WTC11 (cell line): ENCODE measurements at regions not wholly inside any gene's neighbourhood (a gene's known extent, or its start where the extent isn't known, plus 50 kb on each side); places are given as distances from the start of the nearest gene placed in this dataset.
"Not testable (repeated sequence)": the region's sequence is repeated elsewhere in the genome, so short reads cannot be mapped to it uniquely, and the experiment has no call there.

Experiments
- JAZF1 ChIP-seq: fragments of 250-450 bp; sonication (Bioruptor Pico); IDR thresholded peaks from 2 replicates; pipeline ENCODE4 v1.9.0; 2021; ENCODE audit warnings: moderate library complexity, mild to moderate bottlenecking, inconsistent platforms
- MYBL2 ChIP-seq: sonication (generic); formaldehyde crosslinking; IDR thresholded peaks from 2 replicates; pipeline ENCODE4 v1.8.1; 2023; ENCODE audit warnings: mild to moderate bottlenecking, moderate library complexity, missing genetic modification reagents
- NFATC4 ChIP-seq: fragments of 250-450 bp; sonication (Bioruptor Pico); IDR thresholded peaks from 2 replicates; pipeline ENCODE4 v1.9.0; 2021; ENCODE audit warnings: mild to moderate bottlenecking
- NR1H2 ChIP-seq: sonication (generic); formaldehyde crosslinking; IDR thresholded peaks from 2 replicates; pipeline ENCODE4 v1.9.0; 2021; ENCODE audit warnings: mild to moderate bottlenecking, moderate library complexity, missing genetic modification reagents
- NR3C1 ChIP-seq: sonication (generic); formaldehyde crosslinking; conservative IDR thresholded peaks from 2 replicates; pipeline ENCODE4 v1.8.1; 2023; ENCODE audit warnings: low read depth, mild to moderate bottlenecking, missing genetic modification reagents
- ZNF121 ChIP-seq: sonication (generic); formaldehyde crosslinking; IDR thresholded peaks from 2 replicates; pipeline ENCODE4 v1.8.0; 2023; ENCODE audit warnings: missing genetic modification reagents
- ZNF232 ChIP-seq: sonication (generic); formaldehyde crosslinking; IDR thresholded peaks from 2 replicates; pipeline ENCODE4 v1.8.0; 2022; ENCODE audit warnings: mild to moderate bottlenecking, missing genetic modification reagents
- ZNF416 ChIP-seq: fragments of 250-450 bp; sonication (Bioruptor Pico); IDR thresholded peaks from 2 replicates; pipeline ENCODE4 v1.9.0; 2021; ENCODE audit warnings: mild to moderate bottlenecking, inconsistent platforms
- ZNF671 ChIP-seq: fragments of 250-450 bp; sonication (Bioruptor Pico); IDR thresholded peaks from 2 replicates; pipeline ENCODE4 v1.8.0; 2021; ENCODE audit warnings: mild to moderate bottlenecking
- TF ChIP-seq, protein P1 (sequence below): sonication (generic); formaldehyde crosslinking; IDR thresholded peaks from 2 replicates; pipeline ENCODE4 v1.8.0; 2022; ENCODE audit warnings: mild to moderate bottlenecking, missing genetic modification reagents
- TF ChIP-seq, protein P2 (sequence below): fragments of 200-600 bp; IDR thresholded peaks from 2 replicates; pipeline ENCODE4 v1.8.0; 2022; ENCODE audit warnings: antibody characterized with exemption
- TF ChIP-seq, protein P3 (sequence below): sonication (generic); formaldehyde crosslinking; IDR thresholded peaks from 2 replicates; pipeline ENCODE4 v1.8.1; 2023; ENCODE audit warnings: mild to moderate bottlenecking, missing genetic modification reagents
- TF ChIP-seq, protein P4 (sequence below): sonication (generic); formaldehyde crosslinking; IDR thresholded peaks from 2 replicates; pipeline ENCODE4 v1.8.1; 2022; ENCODE audit warnings: mild to moderate bottlenecking, moderate library complexity, missing genetic modification reagents

DNA sequence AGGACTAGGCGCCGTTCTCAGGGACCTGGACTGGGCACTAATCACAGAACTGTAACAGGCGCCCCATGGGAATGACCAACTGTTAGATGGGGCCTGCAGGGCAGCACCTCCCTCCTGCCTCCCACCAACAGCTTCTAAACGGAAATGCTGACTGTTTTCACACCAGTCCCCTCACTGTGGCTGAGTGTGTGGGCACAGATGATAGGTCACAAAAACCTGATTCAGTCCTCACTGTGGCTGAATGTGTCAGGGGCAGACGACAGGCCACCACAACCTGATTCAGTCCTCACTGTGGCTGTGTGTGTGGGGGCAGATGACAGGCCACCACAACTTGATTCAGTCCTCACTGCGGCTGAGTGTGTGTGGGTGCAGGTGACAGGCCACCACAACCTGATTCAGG is 1499.9 kb upstream of the USP9Y start:
- TF ChIP-seq, protein P1, sequence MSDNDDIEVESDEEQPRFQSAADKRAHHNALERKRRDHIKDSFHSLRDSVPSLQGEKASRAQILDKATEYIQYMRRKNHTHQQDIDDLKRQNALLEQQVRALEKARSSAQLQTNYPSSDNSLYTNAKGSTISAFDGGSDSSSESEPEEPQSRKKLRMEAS (CRISPR knock-in tag): not testable (repeated sequence)
- TF ChIP-seq, protein P2, sequence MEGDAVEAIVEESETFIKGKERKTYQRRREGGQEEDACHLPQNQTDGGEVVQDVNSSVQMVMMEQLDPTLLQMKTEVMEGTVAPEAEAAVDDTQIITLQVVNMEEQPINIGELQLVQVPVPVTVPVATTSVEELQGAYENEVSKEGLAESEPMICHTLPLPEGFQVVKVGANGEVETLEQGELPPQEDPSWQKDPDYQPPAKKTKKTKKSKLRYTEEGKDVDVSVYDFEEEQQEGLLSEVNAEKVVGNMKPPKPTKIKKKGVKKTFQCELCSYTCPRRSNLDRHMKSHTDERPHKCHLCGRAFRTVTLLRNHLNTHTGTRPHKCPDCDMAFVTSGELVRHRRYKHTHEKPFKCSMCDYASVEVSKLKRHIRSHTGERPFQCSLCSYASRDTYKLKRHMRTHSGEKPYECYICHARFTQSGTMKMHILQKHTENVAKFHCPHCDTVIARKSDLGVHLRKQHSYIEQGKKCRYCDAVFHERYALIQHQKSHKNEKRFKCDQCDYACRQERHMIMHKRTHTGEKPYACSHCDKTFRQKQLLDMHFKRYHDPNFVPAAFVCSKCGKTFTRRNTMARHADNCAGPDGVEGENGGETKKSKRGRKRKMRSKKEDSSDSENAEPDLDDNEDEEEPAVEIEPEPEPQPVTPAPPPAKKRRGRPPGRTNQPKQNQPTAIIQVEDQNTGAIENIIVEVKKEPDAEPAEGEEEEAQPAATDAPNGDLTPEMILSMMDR: not testable (repeated sequence)
- not testable (repeated sequence) for TF ChIP-seq MYBL2; JAZF1 (CRISPR knock-in tag); ZNF232 (CRISPR knock-in tag); ZNF416 (CRISPR knock-in tag); ZNF671 (CRISPR knock-in tag); NFATC4 (CRISPR knock-in tag); NR3C1; ZNF121 (CRISPR knock-in tag); NR1H2 (CRISPR knock-in tag)
- TF ChIP-seq, protein P3, sequence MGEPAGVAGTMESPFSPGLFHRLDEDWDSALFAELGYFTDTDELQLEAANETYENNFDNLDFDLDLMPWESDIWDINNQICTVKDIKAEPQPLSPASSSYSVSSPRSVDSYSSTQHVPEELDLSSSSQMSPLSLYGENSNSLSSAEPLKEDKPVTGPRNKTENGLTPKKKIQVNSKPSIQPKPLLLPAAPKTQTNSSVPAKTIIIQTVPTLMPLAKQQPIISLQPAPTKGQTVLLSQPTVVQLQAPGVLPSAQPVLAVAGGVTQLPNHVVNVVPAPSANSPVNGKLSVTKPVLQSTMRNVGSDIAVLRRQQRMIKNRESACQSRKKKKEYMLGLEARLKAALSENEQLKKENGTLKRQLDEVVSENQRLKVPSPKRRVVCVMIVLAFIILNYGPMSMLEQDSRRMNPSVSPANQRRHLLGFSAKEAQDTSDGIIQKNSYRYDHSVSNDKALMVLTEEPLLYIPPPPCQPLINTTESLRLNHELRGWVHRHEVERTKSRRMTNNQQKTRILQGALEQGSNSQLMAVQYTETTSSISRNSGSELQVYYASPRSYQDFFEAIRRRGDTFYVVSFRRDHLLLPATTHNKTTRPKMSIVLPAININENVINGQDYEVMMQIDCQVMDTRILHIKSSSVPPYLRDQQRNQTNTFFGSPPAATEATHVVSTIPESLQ (CRISPR knock-in tag): not testable (repeated sequence)
- TF ChIP-seq, protein P4, sequence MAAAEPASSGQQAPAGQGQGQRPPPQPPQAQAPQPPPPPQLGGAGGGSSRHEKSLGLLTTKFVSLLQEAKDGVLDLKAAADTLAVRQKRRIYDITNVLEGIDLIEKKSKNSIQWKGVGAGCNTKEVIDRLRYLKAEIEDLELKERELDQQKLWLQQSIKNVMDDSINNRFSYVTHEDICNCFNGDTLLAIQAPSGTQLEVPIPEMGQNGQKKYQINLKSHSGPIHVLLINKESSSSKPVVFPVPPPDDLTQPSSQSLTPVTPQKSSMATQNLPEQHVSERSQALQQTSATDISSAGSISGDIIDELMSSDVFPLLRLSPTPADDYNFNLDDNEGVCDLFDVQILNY: not testable (repeated sequence)
